DND-41 (cell line): ENCODE measurements at regions not wholly inside any gene's neighbourhood (a gene's known extent, or its start where the extent isn't known, plus 50 kb on each side); places are given as distances from the start of the nearest gene placed in this dataset.

ENCODE experiments used
- CTCF ChIP-seq: IDR thresholded peaks from 2 replicates; pipeline ENCODE4 v1.5.1; 2012; ENCODE audit warnings: borderline replicate concordance, low read length, moderate library complexity, mild to moderate bottlenecking; ENCODE audit not compliant: poor library complexity, severe bottlenecking; ENCODE audit errors: extremely low read depth
- EZH2 ChIP-seq: IDR thresholded peaks from 3 replicates; pipeline ENCODE4 v1.6.1; 2012; ENCODE audit warnings: borderline replicate concordance, low read depth, mild to moderate bottlenecking, moderate library complexity, low read length, inconsistent platforms; ENCODE audit not compliant: severe bottlenecking

- TF ChIP-seq EZH2 (no peak), CTCF (no peak)
Observed at GRCh38 chr16:66109677-66110076, 256.8 kb upstream of the CDH5 start.
